ENCODE measurements at regions not wholly inside any gene's neighbourhood (a gene's known extent, or its start where the extent isn't known, plus 50 kb on each side); places are given as distances from the start of the nearest gene placed in this dataset.

GRCh38 chr3:18778094-18778493, 353.0 kb upstream of the SATB1 start:
- H3K79me1 ChIP-seq (ENCODE audit: low read depth, low read length): no peaks in the 10 kb centered on the region
- DNase-seq (ENCODE audit: low read depth in 1 of 2, low spot score in 2 of 2) (no peak), FAIRE-seq (no peak)
- no peak overlapping the region for H2AFZ ChIP-seq (ENCODE audit: low read length)
- H2AK5ac ChIP-seq (ENCODE audit: low read depth, low read length): no peak overlapping the region
- H2BK120ac ChIP-seq (replicated peaks; ENCODE audit: low read depth, low read length): no peak overlapping the region
- no peak overlapping the region for H2BK5ac ChIP-seq (ENCODE audit: low read depth, low read length)
- H3K4ac ChIP-seq (replicated peaks; ENCODE audit: insufficient read length, low read depth, low read length): no peak overlapping the region
- H3K4me1 ChIP-seq (replicated peaks in 1 of 4; ENCODE audit: control insufficient read depth in 3 of 4, insufficient read depth in 4 of 4, low read length in 3 of 4): no peaks in the 10 kb centered on the region
- H4K20me1 ChIP-seq (replicated peaks in 1 of 2; ENCODE audit: control insufficient read depth in 1 of 2, insufficient read depth in 2 of 2, low read length in 2 of 2): no peaks in the 10 kb centered on the region
- H4K8ac ChIP-seq (ENCODE audit: extremely low read depth, insufficient read depth, low read length): no peak overlapping the region
- no peak overlapping the region for H4K91ac ChIP-seq (replicated peaks; ENCODE audit: insufficient read length, low read length)
- no peak overlapping the region for H3K14ac ChIP-seq (ENCODE audit: insufficient read length)
- no peak overlapping the region for H3K4me3 ChIP-seq (ENCODE audit: extremely low read depth in 1 of 4, insufficient read depth in 2 of 4, low read depth in 3 of 4, low read length in 4 of 4)
- H2BK15ac ChIP-seq (ENCODE audit: low read length): no peak overlapping the region
- no peak overlapping the region for H4K5ac ChIP-seq (ENCODE audit: insufficient read length, low read depth, low read length)
- CTCF ChIA-PET (ENCODE audit: partially characterized antibody): no interaction called here
- H3K36me3 ChIP-seq (ENCODE audit: control insufficient read depth in 2 of 4, insufficient read depth in 4 of 4, low read length in 3 of 4): no peaks in the 10 kb centered on the region
- POLR2A ChIA-PET (ENCODE audit: partially characterized antibody): no interaction called here
- H3K27ac ChIP-seq (ENCODE audit: low read depth, low read length): no peak overlapping the region
- no peak overlapping the region for H3K9ac ChIP-seq (replicated peaks in 1 of 4; ENCODE audit: extremely low read depth in 1 of 4, low read depth in 3 of 4, low read length in 3 of 4)
- H2BK20ac ChIP-seq (ENCODE audit: low read length): no peak overlapping the region
- H3K23ac ChIP-seq (ENCODE audit: insufficient read length): no peak overlapping the region
- no peak overlapping the region for H3K4me2 ChIP-seq (ENCODE audit: insufficient read depth in 1 of 2, low read depth in 2 of 2, low read length in 2 of 2)
- no peaks in the 10 kb centered on the region for H3K23me2 ChIP-seq (ENCODE audit: low read depth, low read length)
- H3K56ac ChIP-seq (replicated peaks; ENCODE audit: insufficient read length, low read depth, low read length): no peak overlapping the region
- H2BK12ac ChIP-seq (ENCODE audit: low read depth, low read length): no peak overlapping the region
- H3K27me3 ChIP-seq (replicated peaks in 1 of 4; ENCODE audit: control insufficient read depth in 3 of 4, extremely low read depth in 1 of 4, insufficient read depth in 3 of 4, low read length in 3 of 4): no peaks in the 10 kb centered on the region
- H3K79me2 ChIP-seq (ENCODE audit: control insufficient read depth in 1 of 2, insufficient read depth in 2 of 2, low read length in 2 of 2): no peaks in the 10 kb centered on the region
- no peaks in the 10 kb centered on the region for H3K9me3 ChIP-seq (ENCODE audit: insufficient read depth in 2 of 2, low read depth in 1 of 2, low read length in 1 of 2)
- H3K18ac ChIP-seq (ENCODE audit: extremely low read depth, low read length): no peak overlapping the region
- TF ChIP-seq TAF7 (optimal IDR thresholded peaks at IDR 0.05; ENCODE audit: borderline replicate concordance, low read depth, low read length) (no peak), RXRA (IDR thresholded peaks at IDR 0.05; ENCODE audit: insufficient read depth, low read depth, low read length) (no peak), RBBP5 (IDR thresholded peaks at IDR 0.05; ENCODE audit: borderline replicate concordance, low read depth, low read length) (no peak), TEAD4 (IDR thresholded peaks at IDR 0.05; ENCODE audit: low read depth, low read length) (no peak), KDM4A (IDR thresholded peaks at IDR 0.05; ENCODE audit: low read depth, low read length, severe bottlenecking) (no peak), CTBP2 (IDR thresholded peaks at IDR 0.05; ENCODE audit: borderline replicate concordance, insufficient read depth, insufficient read length, low read length) (no peak), KDM1A (IDR thresholded peaks at IDR 0.05; ENCODE audit: borderline replicate concordance, low read length) (no peak), BRCA1 (IDR thresholded peaks at IDR 0.05; ENCODE audit: low read depth, low read length) (no peak), ATF3 (IDR thresholded peaks at IDR 0.05; ENCODE audit: insufficient read depth, low read depth, low read length) (no peak), SIX5 (IDR thresholded peaks at IDR 0.05; ENCODE audit: low read depth, low read length) (no peak), FOSL1 (IDR thresholded peaks at IDR 0.05; ENCODE audit: insufficient read depth, low read depth, low read length) (no peak), JUND (IDR thresholded peaks at IDR 0.05; ENCODE audit: low read length) (no peak), TBP (IDR thresholded peaks at IDR 0.05; ENCODE audit: low read depth, low read length) (no peak), CREB1 (IDR thresholded peaks at IDR 0.05) (no peak), POU5F1 (IDR thresholded peaks at IDR 0.05; ENCODE audit: low read depth, low read length) (no peak), SIRT6 (IDR thresholded peaks at IDR 0.05; ENCODE audit: low read length) (no peak)
- TF ChIP-seq, protein P1, sequence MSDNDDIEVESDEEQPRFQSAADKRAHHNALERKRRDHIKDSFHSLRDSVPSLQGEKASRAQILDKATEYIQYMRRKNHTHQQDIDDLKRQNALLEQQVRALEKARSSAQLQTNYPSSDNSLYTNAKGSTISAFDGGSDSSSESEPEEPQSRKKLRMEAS (IDR thresholded peaks at IDR 0.05): no peak

Measured in H1 (cell line).